Caki2 (cell line): ENCODE measurements at regions not wholly inside any gene's neighbourhood (a gene's known extent, or its start where the extent isn't known, plus 50 kb on each side); places are given as distances from the start of the nearest gene placed in this dataset.
"Not testable (repeated sequence)": the region's sequence is repeated elsewhere in the genome, so short reads cannot be mapped to it uniquely, and the experiment has no call there.

ENCODE experiments used
- DNase-seq: peaks from one replicate; pipeline ENCODE4 v3.0.0-alpha.2; 2015; ENCODE audit warnings: low read depth
- in situ Hi-C: cut with HindIII; loops from 2 replicates; pipeline ENCODE4 v1.10.0; 2016; ENCODE audit warnings: low sequenced_read_pairs, low pct_unique_long_range_greater_than_20kb, mixed read lengths

DNA sequence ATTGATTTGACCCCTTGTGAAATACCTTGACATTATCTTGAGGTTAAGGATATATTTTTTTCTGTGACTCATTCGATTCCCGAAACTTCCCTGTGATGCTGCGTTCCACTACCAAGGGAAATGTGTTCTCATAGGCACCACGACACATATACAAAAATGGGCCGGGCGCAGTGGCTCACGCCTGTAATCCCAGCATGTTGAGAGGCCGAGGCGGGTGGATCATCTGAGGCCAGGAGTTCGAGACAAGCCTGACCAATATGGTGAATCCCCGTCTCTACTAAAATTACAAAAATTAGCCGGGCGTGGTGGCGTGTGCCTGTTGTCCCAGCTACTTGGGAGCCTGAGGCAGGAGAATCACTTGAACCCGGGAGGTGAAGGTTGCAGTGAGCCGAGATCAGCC, 188.3 kb upstream of the FAM47A start:
- DNase-seq, in situ Hi-C loops: not testable (repeated sequence)

GRCh38 chrX:34300871-34301270, 168.8 kb upstream of the FAM47A start:
- in situ Hi-C loops, result no loop called here
- peak; percentile 19 for DNase-seq

DNA sequence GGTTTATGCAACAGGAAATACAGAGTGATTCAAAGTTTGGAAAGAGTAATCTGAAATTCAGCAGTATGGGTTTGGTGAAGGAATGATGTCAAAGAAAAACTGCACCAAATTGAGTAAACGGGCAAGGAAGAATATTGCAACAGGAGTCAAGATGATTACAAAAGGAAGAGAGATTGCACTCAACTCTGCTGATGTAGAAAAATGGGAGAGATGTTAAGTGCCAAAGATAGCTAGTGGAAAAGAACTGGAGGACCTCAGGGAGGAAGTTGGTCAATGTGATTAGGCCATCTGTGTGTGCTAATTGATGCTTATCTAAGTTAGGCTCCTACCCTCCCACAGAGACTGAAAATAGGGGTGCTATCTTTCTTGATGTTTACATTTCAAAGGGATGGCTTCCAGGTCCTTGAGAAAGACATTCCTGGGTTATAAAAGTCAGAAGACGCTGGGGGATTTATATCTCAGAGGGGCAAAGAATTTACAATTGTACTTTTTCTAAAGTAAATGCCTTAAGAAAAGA, 167.4 kb upstream of the FAM47A start:
- DNase-seq, result no peak
- in situ Hi-C loops, result no loop called here

GRCh38 chrX:34294665-34295064, 162.6 kb upstream of the FAM47A start:
- DNase-seq, result no peak
- in situ Hi-C loops, result no loop called here

DNA sequence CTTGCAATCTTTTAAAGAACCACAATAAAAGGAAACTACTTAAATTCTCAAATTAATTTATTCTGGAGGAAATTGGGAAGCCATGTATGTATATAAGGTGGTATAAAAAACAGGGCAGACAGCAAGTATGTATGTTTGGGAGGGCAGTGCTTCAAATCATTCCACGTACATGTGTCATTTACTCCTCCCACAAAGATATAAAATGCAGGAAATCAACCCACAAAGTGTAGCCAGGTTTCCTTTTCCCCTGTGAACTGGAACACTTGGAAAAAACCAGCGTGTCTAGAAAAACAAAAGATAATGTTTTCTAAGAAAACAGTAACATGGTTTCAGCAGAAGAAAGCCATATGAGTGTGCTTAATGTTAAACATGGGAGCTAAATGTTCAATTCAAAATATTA, 156.7 kb upstream of the FAM47A start:
- in situ Hi-C loops, result no loop called here
- DNase-seq, result peak; percentile 64

GRCh38 chrX:34279866-34280560, 147.9 kb upstream of the FAM47A start:
- in situ Hi-C loops, result no loop called here
- DNase-seq, result no peak

GRCh38 chrX:34275699-34276098, 143.6 kb upstream of the FAM47A start:
- DNase-seq, result peak; percentile 6
- in situ Hi-C loops, result no loop called here

- in situ Hi-C loops, result no loop called here
- DNase-seq, result no peak
Observed at GRCh38 chrX:34270434-34270833, 138.3 kb upstream of the FAM47A start.

DNA sequence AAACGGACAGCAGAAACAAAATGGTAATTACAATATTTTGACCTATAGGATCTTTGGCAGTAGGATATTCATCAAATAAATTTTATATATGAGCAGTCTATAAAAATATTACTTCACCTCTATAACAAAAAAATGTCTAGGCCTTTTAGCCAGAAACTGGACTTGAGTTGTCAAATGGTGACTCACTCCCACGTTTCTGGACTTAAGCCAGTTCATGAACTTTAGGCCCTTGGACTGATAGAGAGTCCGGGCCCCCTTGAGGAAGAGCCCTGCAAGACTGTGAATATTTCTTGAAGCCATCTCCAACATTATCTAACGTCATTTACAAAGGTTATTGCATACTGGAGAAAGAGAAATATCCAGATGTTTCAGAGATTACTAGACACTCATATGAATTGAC, 106.8 kb upstream of the FAM47A start:
- DNase-seq, result no peak
- in situ Hi-C loops, result no loop called here

- in situ Hi-C loops, DNase-seq: not testable (repeated sequence)
Observed at GRCh38 chrX:34230156-34230555, 98.0 kb upstream of the FAM47A start.

DNA sequence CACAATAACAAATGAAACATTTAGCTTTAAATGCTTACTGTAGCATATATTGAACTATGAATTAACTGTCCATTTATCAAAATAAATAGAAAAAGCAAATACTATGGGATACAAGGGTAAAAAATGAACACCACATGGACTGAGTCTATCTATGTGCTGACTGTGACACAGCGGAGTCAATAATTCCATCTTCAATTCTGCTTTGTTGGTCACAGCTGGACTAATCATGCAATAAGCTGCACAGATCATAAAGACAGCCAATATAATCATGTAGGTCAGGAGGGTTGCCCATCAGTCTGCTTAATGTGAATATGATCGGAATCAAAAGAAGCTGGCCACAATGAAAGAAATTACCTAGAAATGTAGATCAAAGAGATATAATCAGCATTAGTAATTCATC, 95.7 kb upstream of the FAM47A start:
- in situ Hi-C loops, result no loop called here
- DNase-seq, result no peak

DNA sequence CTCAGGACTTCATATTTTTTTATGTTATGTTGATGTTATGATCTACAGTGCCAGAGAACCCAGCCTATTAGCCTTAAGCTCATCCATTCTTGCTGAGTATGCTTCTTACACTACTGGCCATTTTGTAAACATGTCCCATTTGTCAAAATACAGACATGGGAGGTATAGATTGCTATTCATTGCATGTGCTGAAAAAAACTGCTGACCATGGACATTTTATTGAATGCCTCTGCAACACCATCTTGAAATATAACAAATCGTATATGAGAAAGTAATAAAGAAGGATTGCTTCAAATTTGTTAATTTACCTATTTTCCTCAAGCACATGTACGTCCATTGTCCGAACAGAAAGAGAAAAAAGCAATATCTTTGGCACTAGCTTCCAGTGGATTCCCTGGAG, 91.5 kb upstream of the FAM47A start:
- no peak for DNase-seq
- in situ Hi-C loops, result no loop called here

GRCh38 chrX:34218063-34218462, 85.9 kb upstream of the FAM47A start:
- in situ Hi-C loops, result no loop called here
- DNase-seq, result no peak

DNA sequence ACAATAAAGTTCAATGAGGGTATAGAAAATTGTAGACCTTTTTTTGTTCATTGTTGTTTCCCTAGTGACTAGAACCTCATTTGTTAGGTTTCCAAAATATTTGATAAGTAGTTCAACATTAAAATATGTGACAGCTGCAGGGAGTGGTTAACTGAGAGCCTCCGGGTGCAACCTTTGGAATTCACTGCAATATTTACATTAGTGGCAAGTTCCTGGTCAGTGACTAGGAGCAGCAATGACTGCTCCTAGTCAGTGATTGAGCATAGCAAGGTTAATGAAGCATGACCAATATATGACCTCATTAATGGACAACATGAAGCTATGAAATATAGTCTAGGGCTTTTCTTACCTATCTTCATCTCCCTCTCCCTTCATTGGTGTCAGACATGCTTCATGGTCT, 65.8 kb upstream of the FAM47A start:
- in situ Hi-C loops, result no loop called here
- DNase-seq, result peak; percentile 72
